GM12872 (cell line): ENCODE measurements at regions not wholly inside any gene's neighbourhood (a gene's known extent, or its start where the extent isn't known, plus 50 kb on each side); places are given as distances from the start of the nearest gene placed in this dataset.

ENCODE experiments used
- CTCF ChIP-seq: IDR thresholded peaks from 3 replicates; pipeline ENCODE4 v1.5.1; 2011; ENCODE audit warnings: low read depth, mild to moderate bottlenecking, low read length, moderate library complexity; ENCODE audit not compliant: insufficient read depth

- TF ChIP-seq CTCF: no peak
These were observed 491.0 kb downstream of the SNAPC1 start for GRCh38 chr14:62253171-62253570.

- no peak for TF ChIP-seq CTCF
These were observed 491.7 kb downstream of the SNAPC1 start for GRCh38 chr14:62253911-62254310.

GRCh38 chr14:62269204-62269603, 507.0 kb downstream of the SNAPC1 start:
- TF ChIP-seq CTCF: no peak

GRCh38 chr14:62270236-62270635, 508.0 kb downstream of the SNAPC1 start:
- TF ChIP-seq CTCF: no peak

- TF ChIP-seq CTCF: no peak
These were observed 518.1 kb downstream of the SNAPC1 start for GRCh38 chr14:62280366-62280765.

GRCh38 chr14:62283837-62284236, 521.6 kb downstream of the SNAPC1 start:
- TF ChIP-seq CTCF: no peak

- TF ChIP-seq CTCF: no peak
These were observed 527.3 kb downstream of the SNAPC1 start for GRCh38 chr14:62289471-62289870.

- no peak for TF ChIP-seq CTCF
These were observed 538.9 kb downstream of the SNAPC1 start for GRCh38 chr14:62301080-62301479.
